PFSK-1 (cell line): ENCODE measurements at regions not wholly inside any gene's neighbourhood (a gene's known extent, or its start where the extent isn't known, plus 50 kb on each side); places are given as distances from the start of the nearest gene placed in this dataset.

Experiments used
- POLR2AphosphoS5 ChIP-seq: IDR thresholded peaks from 2 replicates; pipeline ENCODE4 v1.6.1; 2012; ENCODE audit warnings: low read depth, mild to moderate bottlenecking, control low read depth, low read length, moderate library complexity
- REST ChIP-seq, 2 experiments: IDR thresholded peaks; 2 replicates each; pipeline versions ENCODE4 v1.6.1 to v1.8.0; 2011 to 2012; ENCODE audit warnings: low read depth in 2 of 2, low read length in 2 of 2, control low read depth in 1 of 2, inconsistent platforms in 1 of 2, mild to moderate bottlenecking in 1 of 2, moderate library complexity in 1 of 2; ENCODE audit not compliant: insufficient read depth in 1 of 2
- TAF1 ChIP-seq: IDR thresholded peaks from 2 replicates; pipeline ENCODE4 v1.6.1; 2012; ENCODE audit warnings: low read length, control low read depth, borderline replicate concordance; ENCODE audit not compliant: insufficient read depth

- TF ChIP-seq POLR2AphosphoS5 (no peak), TAF1 (no peak), REST (IDR thresholded peaks at IDR 0.05; ENCODE audit: insufficient read depth in 1 of 2, low read depth in 2 of 2, low read length in 2 of 2) (no peak)
Measured at GRCh38 chr12:127170226-127171180, 1096.5 kb upstream of the TMEM132C start.
